NCI-H2196 treated with DMSO at 0.1 percent for 48 hours (cell line): ENCODE measurements at regions not wholly inside any gene's neighbourhood (a gene's known extent, or its start where the extent isn't known, plus 50 kb on each side); places are given as distances from the start of the nearest gene placed in this dataset.

Source experiments
- DNase-seq: peaks from one replicate; lab custom pipeline; 2025; ENCODE audit not compliant: unreplicated experiment; lab: John Stamatoyannopoulos, UW

- DNase-seq, result no peak
These were observed 172.9 kb downstream of the ZDHHC21 start for GRCh38 chr9:14520341-14520740.

- no peak for DNase-seq
These were observed 175.9 kb downstream of the ZDHHC21 start for GRCh38 chr9:14517154-14517906.

- DNase-seq, result no peak
These were observed 176.6 kb downstream of the ZDHHC21 start for GRCh38 chr9:14516656-14517055.

GRCh38 chr9:14515571-14516198 is 177.5 kb downstream of the ZDHHC21 start:
- peak; percentile 51 for DNase-seq

GRCh38 chr9:14515049-14515448 is 178.2 kb downstream of the ZDHHC21 start:
- no peak for DNase-seq

GRCh38 chr9:14512942-14513341 is 180.3 kb downstream of the ZDHHC21 start:
- DNase-seq, result no peak

- no peak for DNase-seq
These were observed 181.8 kb downstream of the ZDHHC21 start for GRCh38 chr9:14511452-14511851.

- DNase-seq, result no peak
These were observed 184.3 kb downstream of the ZDHHC21 start for GRCh38 chr9:14508884-14509283.

- no peak for DNase-seq
These were observed 187.4 kb upstream of the NFIB start for GRCh38 chr9:14501366-14501765.

- no peak for DNase-seq
These were observed 186.8 kb upstream of the NFIB start for GRCh38 chr9:14500705-14501104.

GRCh38 chr9:14499976-14500375 is 186.0 kb upstream of the NFIB start:
- DNase-seq, result no peak

GRCh38 chr9:14498824-14499223 is 184.9 kb upstream of the NFIB start:
- no peak for DNase-seq

- no peak for DNase-seq
These were observed 183.5 kb upstream of the NFIB start for GRCh38 chr9:14497476-14497875.

- DNase-seq, result no peak
These were observed 174.7 kb upstream of the NFIB start for GRCh38 chr9:14488421-14489190.

GRCh38 chr9:14487547-14488185 is 173.7 kb upstream of the NFIB start:
- DNase-seq, result no peak

- no peak for DNase-seq
These were observed 171.4 kb upstream of the NFIB start for GRCh38 chr9:14485366-14485765.

- DNase-seq, result no peak
These were observed 168.9 kb upstream of the NFIB start for GRCh38 chr9:14482856-14483255.

- DNase-seq, result no peak
These were observed 166.6 kb upstream of the NFIB start for GRCh38 chr9:14480526-14480925.

- no peak for DNase-seq
These were observed 165.2 kb upstream of the NFIB start for GRCh38 chr9:14479163-14479560.

GRCh38 chr9:14478175-14479162 is 164.5 kb upstream of the NFIB start:
- no peak for DNase-seq
